Type B pancreatic cell (in vitro differentiated cells): ENCODE measurements at regions not wholly inside any gene's neighbourhood (a gene's known extent, or its start where the extent isn't known, plus 50 kb on each side); places are given as distances from the start of the nearest gene placed in this dataset.

Experiments used
- DNase-seq: peaks from one replicate; pipeline ENCODE4 v3.0.0; 2021; ENCODE audit warnings: mixed read lengths; ENCODE audit not compliant: unreplicated experiment; ENCODE audit errors: extremely low spot score
- H3K27ac Mint-ChIP-seq: 2 replicates; pipeline ENCODE4 v1.8.0; 2021; ENCODE audit warnings: mild to moderate bottlenecking, mixed read lengths
- H3K27me3 Mint-ChIP-seq: 2 replicates; pipeline ENCODE4 v1.8.0; 2021; ENCODE audit warnings: mixed read lengths
- H3K36me3 Mint-ChIP-seq: 2 replicates; pipeline ENCODE4 v1.8.0; 2021; ENCODE audit warnings: mixed read lengths
- H3K4me1 Mint-ChIP-seq: one replicate; pipeline ENCODE4 v1.8.0; 2021; ENCODE audit warnings: mixed read lengths; ENCODE audit not compliant: unreplicated experiment
- H3K4me3 Mint-ChIP-seq: 2 replicates; pipeline ENCODE4 v1.8.0; 2021; ENCODE audit warnings: mild to moderate bottlenecking, mixed read lengths
- H3K9me3 Mint-ChIP-seq: 2 replicates; pipeline ENCODE4 v1.8.0; 2021; ENCODE audit warnings: mixed read lengths
- TF ChIP-seq, protein P1 (sequence below): fragments of 200-600 bp; sonication (generic); conservative IDR thresholded peaks from 2 replicates; pipeline ENCODE4 v1.5.0; 2021; ENCODE audit warnings: antibody characterized with exemption, mild to moderate bottlenecking

- H3K36me3 Mint-ChIP-seq, result no peaks in the 10 kb centered on the region
- H3K27me3 Mint-ChIP-seq, result no peaks in the 10 kb centered on the region
- DNase-seq, result no peak
- no peak overlapping the region for H3K27ac Mint-ChIP-seq
- H3K4me3 Mint-ChIP-seq, result no peak overlapping the region
- no peaks in the 10 kb centered on the region for H3K9me3 Mint-ChIP-seq
- TF ChIP-seq, protein P1, sequence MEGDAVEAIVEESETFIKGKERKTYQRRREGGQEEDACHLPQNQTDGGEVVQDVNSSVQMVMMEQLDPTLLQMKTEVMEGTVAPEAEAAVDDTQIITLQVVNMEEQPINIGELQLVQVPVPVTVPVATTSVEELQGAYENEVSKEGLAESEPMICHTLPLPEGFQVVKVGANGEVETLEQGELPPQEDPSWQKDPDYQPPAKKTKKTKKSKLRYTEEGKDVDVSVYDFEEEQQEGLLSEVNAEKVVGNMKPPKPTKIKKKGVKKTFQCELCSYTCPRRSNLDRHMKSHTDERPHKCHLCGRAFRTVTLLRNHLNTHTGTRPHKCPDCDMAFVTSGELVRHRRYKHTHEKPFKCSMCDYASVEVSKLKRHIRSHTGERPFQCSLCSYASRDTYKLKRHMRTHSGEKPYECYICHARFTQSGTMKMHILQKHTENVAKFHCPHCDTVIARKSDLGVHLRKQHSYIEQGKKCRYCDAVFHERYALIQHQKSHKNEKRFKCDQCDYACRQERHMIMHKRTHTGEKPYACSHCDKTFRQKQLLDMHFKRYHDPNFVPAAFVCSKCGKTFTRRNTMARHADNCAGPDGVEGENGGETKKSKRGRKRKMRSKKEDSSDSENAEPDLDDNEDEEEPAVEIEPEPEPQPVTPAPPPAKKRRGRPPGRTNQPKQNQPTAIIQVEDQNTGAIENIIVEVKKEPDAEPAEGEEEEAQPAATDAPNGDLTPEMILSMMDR, result no peak
- H3K4me1 Mint-ChIP-seq, result peaks cover 3% of the 10 kb centered on the region
Measured at GRCh38 chr7:115110523-115110922, 188.6 kb downstream of the MDFIC start.

DNA sequence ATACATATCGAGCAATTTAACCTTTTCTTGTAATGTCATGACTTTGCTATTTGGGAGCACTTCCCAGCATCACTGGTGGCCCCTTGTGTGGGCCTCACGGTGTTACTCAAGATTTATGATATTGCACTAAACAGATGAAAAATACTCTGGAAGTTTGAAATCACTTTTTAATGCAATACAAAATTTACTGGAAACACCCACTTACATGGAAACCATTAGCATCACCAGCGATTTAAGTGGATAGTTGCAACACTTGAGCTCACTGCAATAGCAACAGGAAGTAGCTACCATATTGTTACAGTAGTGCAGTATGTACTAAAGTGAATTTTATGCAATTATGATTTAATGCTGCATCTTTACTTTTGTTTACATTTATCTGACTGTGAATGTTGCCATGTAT lies 184.4 kb downstream of the MDFIC start:
- Mint-ChIP-seq H3K9me3 (no peaks in the 10 kb centered on the region), H3K4me3 (no peak overlapping the region), H3K4me1 (no peaks in the 10 kb centered on the region), H3K27me3 (no peaks in the 10 kb centered on the region), H3K36me3 (no peaks in the 10 kb centered on the region), H3K27ac (no peak overlapping the region)
- TF ChIP-seq, protein P1, result no peak
- DNase-seq, result no peak

DNA sequence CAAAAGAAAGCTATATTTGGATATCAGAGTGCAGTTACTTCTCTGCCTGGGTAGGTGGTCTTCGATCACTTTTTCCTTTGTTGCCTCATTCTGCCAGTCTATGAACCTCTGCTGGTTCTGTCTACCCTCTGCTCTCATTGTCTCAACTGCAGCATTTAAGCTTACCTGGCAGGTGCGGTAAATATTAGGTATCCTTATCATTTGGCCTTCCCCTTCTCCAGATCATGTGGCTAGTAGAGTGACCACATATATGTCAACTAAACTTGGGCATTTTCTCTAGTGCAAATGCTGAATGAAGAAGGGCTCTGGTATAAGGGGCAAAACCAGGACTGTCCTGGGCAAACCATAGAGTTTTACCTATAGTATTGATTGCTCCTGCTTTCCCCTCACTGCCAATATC lies 180.8 kb downstream of the MDFIC start:
- no peaks in the 10 kb centered on the region for H3K36me3 Mint-ChIP-seq
- no peaks in the 10 kb centered on the region for H3K4me1 Mint-ChIP-seq
- H3K4me3 Mint-ChIP-seq, result no peak overlapping the region
- H3K27me3 Mint-ChIP-seq, result no peaks in the 10 kb centered on the region
- no peak for DNase-seq
- H3K27ac Mint-ChIP-seq, result no peak overlapping the region
- TF ChIP-seq, protein P1, result no peak
- no peaks in the 10 kb centered on the region for H3K9me3 Mint-ChIP-seq

GRCh38 chr7:115101199-115101598 lies 179.3 kb downstream of the MDFIC start:
- peaks cover 6% of the 10 kb centered on the region for H3K9me3 Mint-ChIP-seq
- TF ChIP-seq, protein P1, result no peak
- DNase-seq, result no peak
- H3K27ac Mint-ChIP-seq, result no peak overlapping the region
- H3K4me1 Mint-ChIP-seq, result peaks cover 5% of the 10 kb centered on the region
- peaks cover 3% of the 10 kb centered on the region for H3K27me3 Mint-ChIP-seq
- H3K4me3 Mint-ChIP-seq, result no peak overlapping the region
- no peaks in the 10 kb centered on the region for H3K36me3 Mint-ChIP-seq

DNA sequence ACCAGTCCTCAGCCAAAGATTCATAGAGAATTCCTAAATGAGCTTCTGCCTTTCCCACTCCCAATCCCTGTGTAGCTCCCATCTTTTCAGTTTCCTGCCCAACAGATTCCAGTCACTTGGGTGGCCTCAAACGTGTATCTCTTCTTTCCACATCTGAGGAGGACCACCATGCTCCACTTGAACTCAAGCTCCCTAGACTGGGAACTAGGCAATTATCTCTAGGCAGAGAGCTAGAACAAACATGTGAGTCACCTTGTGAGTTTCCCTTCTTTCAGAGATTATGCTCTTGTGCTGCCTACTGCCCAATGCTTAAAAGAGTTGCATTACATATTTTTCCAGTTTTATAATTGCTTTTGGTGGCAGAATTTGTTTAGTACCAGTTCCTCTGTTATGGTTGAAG lies 178.0 kb downstream of the MDFIC start:
- Mint-ChIP-seq H3K36me3 (no peaks in the 10 kb centered on the region), H3K9me3 (peaks cover 6% of the 10 kb centered on the region), H3K27me3 (peaks cover 3% of the 10 kb centered on the region), H3K4me3 (no peak overlapping the region), H3K4me1 (peaks cover 5% of the 10 kb centered on the region), H3K27ac (no peak overlapping the region)
- DNase-seq, result no peak
- TF ChIP-seq, protein P1, result no peak

DNA sequence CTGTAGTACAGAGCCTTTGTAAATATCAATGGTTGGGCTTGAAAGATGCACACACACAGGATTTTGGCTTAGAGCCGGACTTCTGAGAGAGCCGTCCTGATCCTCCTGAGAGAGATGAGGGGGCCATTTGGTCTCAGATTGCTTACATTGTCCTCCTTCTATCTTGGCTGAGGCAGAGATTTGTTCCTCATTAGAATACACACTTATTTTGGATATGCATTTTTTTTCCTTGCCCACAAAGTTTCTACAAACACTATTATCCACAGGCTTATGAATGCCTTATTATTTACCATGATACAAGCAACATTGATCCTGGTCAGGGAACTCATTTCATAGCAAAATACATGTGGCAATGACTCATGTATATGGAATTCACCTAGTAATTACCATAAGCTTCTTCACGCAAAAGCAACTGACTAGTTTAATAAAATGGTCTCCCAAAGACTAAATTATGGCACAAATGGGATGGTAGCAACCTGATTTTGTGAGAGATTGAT lies 175.3 kb downstream of the MDFIC start:
- H3K36me3 Mint-ChIP-seq, result no peaks in the 10 kb centered on the region
- H3K27ac Mint-ChIP-seq, result no peak overlapping the region

More for the DNA sequence above, 175.3 kb downstream of the MDFIC start:
- Mint-ChIP-seq H3K9me3 (peaks cover 6% of the 10 kb centered on the region), H3K4me3 (no peak overlapping the region), H3K27me3 (peaks cover 3% of the 10 kb centered on the region), H3K4me1 (peaks cover 5% of the 10 kb centered on the region)
- DNase-seq, result no peak
- TF ChIP-seq, protein P1, result no peak
